WTC11 (cell line): ENCODE measurements at regions not wholly inside any gene's neighbourhood (a gene's known extent, or its start where the extent isn't known, plus 50 kb on each side); places are given as distances from the start of the nearest gene placed in this dataset.
"Not testable (repeated sequence)": the region's sequence is repeated elsewhere in the genome, so short reads cannot be mapped to it uniquely, and the experiment has no call there.

Experiments
- ATAC-seq: fragments of 200-7000 bp; cut with Tn5 transposase; 2 replicates; pipeline ENCODE4 v1.10.0; 2021; ENCODE audit warnings: mild to moderate bottlenecking, moderate library complexity
- CTCF ChIA-PET: fragments of 300-600 bp; sonication (Branson Sonifier 250); formaldehyde crosslinking; loops from one replicate; lab custom pipeline; 2021; ENCODE audit warnings: antibody characterized with exemption; lab: Charles Lee
- POLR2A ChIA-PET: fragments of 350-600 bp; sonication (Branson Sonifier 250); formaldehyde crosslinking; loops from one replicate; lab custom pipeline; 2021; ENCODE audit warnings: antibody characterized with exemption; lab: Charles Lee
- DNase-seq: peaks from one replicate; pipeline ENCODE4 v3.0.0; 2021; ENCODE audit warnings: low spot score
- H3K27ac Mint-ChIP-seq: 2 replicates; pipeline ENCODE4 v1.8.0; 2021; ENCODE audit warnings: mixed read lengths
- H3K27me3 Mint-ChIP-seq: 2 replicates; pipeline ENCODE4 v1.8.0; 2021; ENCODE audit warnings: low read depth, mild to moderate bottlenecking, moderate library complexity, mixed read lengths
- H3K36me3 Mint-ChIP-seq: 2 replicates; pipeline ENCODE4 v1.8.0; 2021; ENCODE audit warnings: mixed read lengths
- H3K4me1 Mint-ChIP-seq: 2 replicates; pipeline ENCODE4 v1.8.0; 2022; ENCODE audit warnings: mixed read lengths
- H3K4me3 Mint-ChIP-seq: 2 replicates; pipeline ENCODE4 v1.8.0; 2021; ENCODE audit warnings: mild to moderate bottlenecking, moderate library complexity, mixed read lengths
- H3K9me3 Mint-ChIP-seq: 2 replicates; pipeline ENCODE4 v1.8.0; 2021; ENCODE audit warnings: mixed read lengths

GRCh38 chr21:9914135-9914534 lies 607.2 kb upstream of the TPTE start:
- CTCF ChIA-PET, H3K4me3 Mint-ChIP-seq, H3K27ac Mint-ChIP-seq, DNase-seq, POLR2A ChIA-PET, H3K27me3 Mint-ChIP-seq, H3K4me1 Mint-ChIP-seq, ATAC-seq: not testable (repeated sequence)
- H3K9me3 Mint-ChIP-seq = peaks cover 69% of the 10 kb centered on the region
- peaks cover 53% of the 10 kb centered on the region for H3K36me3 Mint-ChIP-seq

DNA sequence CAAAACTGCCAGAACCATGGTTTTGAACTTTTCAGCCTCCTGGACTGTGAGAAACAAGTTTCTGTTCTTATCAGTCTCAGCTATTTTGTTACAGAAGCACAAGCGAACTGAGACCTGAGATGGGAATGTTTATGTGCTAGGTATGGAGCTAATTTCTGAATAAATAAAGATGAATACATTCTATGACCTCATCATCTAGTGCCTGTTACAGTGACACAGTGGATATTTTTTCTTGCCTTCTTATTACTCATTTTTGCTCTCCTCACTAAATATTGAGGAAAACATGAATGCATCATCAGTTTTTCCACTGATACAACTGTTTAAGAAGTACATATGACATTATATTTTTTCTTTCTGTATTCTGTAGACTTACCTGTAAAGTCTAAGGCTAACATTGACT lies 601.9 kb upstream of the TPTE start:
- CTCF ChIA-PET, H3K4me3 Mint-ChIP-seq, POLR2A ChIA-PET, H3K27ac Mint-ChIP-seq, DNase-seq, ATAC-seq, H3K27me3 Mint-ChIP-seq, H3K4me1 Mint-ChIP-seq: not testable (repeated sequence)
- Mint-ChIP-seq H3K9me3 (peaks cover 54% of the 10 kb centered on the region), H3K36me3 (peaks cover 45% of the 10 kb centered on the region)

- H3K9me3 Mint-ChIP-seq = peaks cover 74% of the 10 kb centered on the region
- ATAC-seq, H3K4me1 Mint-ChIP-seq, DNase-seq, POLR2A ChIA-PET, H3K27ac Mint-ChIP-seq, CTCF ChIA-PET, H3K4me3 Mint-ChIP-seq: not testable (repeated sequence)
- peaks cover 24% of the 10 kb centered on the region for H3K27me3 Mint-ChIP-seq
- H3K36me3 Mint-ChIP-seq = peaks cover 61% of the 10 kb centered on the region
These were observed 577.7 kb upstream of the TPTE start for GRCh38 chr21:9943639-9944038.

- not testable (repeated sequence) for H3K27ac Mint-ChIP-seq
These were observed 575.3 kb upstream of the TPTE start for GRCh38 chr21:9946057-9946456.

GRCh38 chr21:9949510-9950289 lies 571.7 kb upstream of the TPTE start:
- H3K4me3 Mint-ChIP-seq, ATAC-seq, POLR2A ChIA-PET, H3K27ac Mint-ChIP-seq, DNase-seq, CTCF ChIA-PET, H3K4me1 Mint-ChIP-seq: not testable (repeated sequence)
- Mint-ChIP-seq H3K36me3 (peaks cover 64% of the 10 kb centered on the region), H3K9me3 (peaks cover 64% of the 10 kb centered on the region), H3K27me3 (peaks cover 11% of the 10 kb centered on the region)

More at GRCh38 chr21:9946057-9946456, 575.3 kb upstream of the TPTE start:
- DNase-seq, H3K4me1 Mint-ChIP-seq, CTCF ChIA-PET, H3K4me3 Mint-ChIP-seq, POLR2A ChIA-PET, ATAC-seq: not testable (repeated sequence)
- H3K9me3 Mint-ChIP-seq = peaks cover 89% of the 10 kb centered on the region
- peaks cover 73% of the 10 kb centered on the region for H3K36me3 Mint-ChIP-seq
- H3K27me3 Mint-ChIP-seq = peaks cover 27% of the 10 kb centered on the region

GRCh38 chr21:9950363-9950762 lies 571.0 kb upstream of the TPTE start:
- POLR2A ChIA-PET, H3K4me3 Mint-ChIP-seq, ATAC-seq, DNase-seq, H3K27me3 Mint-ChIP-seq, H3K27ac Mint-ChIP-seq, CTCF ChIA-PET, H3K4me1 Mint-ChIP-seq: not testable (repeated sequence)
- Mint-ChIP-seq H3K36me3 (peaks cover 57% of the 10 kb centered on the region), H3K9me3 (peaks cover 57% of the 10 kb centered on the region)

DNA sequence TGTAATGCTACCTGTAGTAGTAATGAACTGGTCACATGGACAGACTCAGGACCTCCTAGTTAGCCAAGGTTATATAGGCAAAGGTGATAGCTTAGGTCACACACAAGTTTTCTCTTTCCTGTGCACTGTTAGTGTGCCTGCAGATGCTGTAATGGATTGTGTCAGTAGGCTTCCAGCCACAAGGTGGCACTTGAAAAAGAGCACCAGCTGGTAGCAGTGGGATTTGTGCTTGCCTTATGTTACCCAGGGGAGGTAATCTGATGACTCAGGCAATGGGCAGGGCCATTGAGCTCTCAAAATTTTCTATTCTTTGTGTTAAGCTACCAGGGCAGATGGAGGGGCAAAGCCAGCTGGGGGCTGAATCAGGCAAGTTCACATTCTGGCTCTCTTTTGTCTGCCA lies 562.6 kb upstream of the TPTE start:
- H3K4me3 Mint-ChIP-seq, H3K4me1 Mint-ChIP-seq, POLR2A ChIA-PET, CTCF ChIA-PET, ATAC-seq, H3K27me3 Mint-ChIP-seq, H3K27ac Mint-ChIP-seq, DNase-seq: not testable (repeated sequence)
- Mint-ChIP-seq H3K36me3 (peaks cover 23% of the 10 kb centered on the region), H3K9me3 (peaks cover 27% of the 10 kb centered on the region)

GRCh38 chr21:9959220-9959964 lies 562.0 kb upstream of the TPTE start:
- DNase-seq, CTCF ChIA-PET, ATAC-seq: not testable (repeated sequence)

DNA sequence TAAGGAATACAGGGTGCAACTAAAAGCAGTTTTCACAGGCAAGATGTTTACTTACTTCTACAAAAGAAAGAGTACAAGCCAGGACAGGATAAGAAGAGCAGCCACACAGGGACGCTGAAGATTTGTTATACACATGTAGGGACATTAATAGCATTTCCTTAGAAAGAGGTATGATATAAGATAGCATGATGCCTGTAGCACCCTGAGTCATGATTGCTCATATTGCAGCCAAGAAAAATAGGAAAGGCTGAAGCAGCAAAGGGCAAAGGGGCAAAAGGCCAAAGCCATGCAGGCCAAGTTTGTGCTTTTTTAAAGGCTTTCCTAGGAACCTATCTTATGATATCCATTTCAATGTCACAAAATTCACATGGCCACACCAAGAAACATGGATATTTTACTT lies 552.0 kb upstream of the TPTE start:
- H3K27ac Mint-ChIP-seq, CTCF ChIA-PET, POLR2A ChIA-PET, H3K4me3 Mint-ChIP-seq, DNase-seq, ATAC-seq, H3K27me3 Mint-ChIP-seq, H3K4me1 Mint-ChIP-seq: not testable (repeated sequence)
- Mint-ChIP-seq H3K36me3 (peaks cover 43% of the 10 kb centered on the region), H3K9me3 (peaks cover 56% of the 10 kb centered on the region)

More at GRCh38 chr21:9959220-9959964, 562.0 kb upstream of the TPTE start:
- POLR2A ChIA-PET, H3K27ac Mint-ChIP-seq, H3K27me3 Mint-ChIP-seq, H3K4me3 Mint-ChIP-seq, H3K4me1 Mint-ChIP-seq: not testable (repeated sequence)
- Mint-ChIP-seq H3K36me3 (peaks cover 23% of the 10 kb centered on the region), H3K9me3 (peaks cover 32% of the 10 kb centered on the region)

GRCh38 chr21:9972018-9972417 lies 549.4 kb upstream of the TPTE start:
- H3K27ac Mint-ChIP-seq, ATAC-seq, H3K4me1 Mint-ChIP-seq, H3K27me3 Mint-ChIP-seq, H3K4me3 Mint-ChIP-seq, DNase-seq, CTCF ChIA-PET, POLR2A ChIA-PET: not testable (repeated sequence)
- Mint-ChIP-seq H3K36me3 (peaks cover 36% of the 10 kb centered on the region), H3K9me3 (peaks cover 45% of the 10 kb centered on the region)

DNA sequence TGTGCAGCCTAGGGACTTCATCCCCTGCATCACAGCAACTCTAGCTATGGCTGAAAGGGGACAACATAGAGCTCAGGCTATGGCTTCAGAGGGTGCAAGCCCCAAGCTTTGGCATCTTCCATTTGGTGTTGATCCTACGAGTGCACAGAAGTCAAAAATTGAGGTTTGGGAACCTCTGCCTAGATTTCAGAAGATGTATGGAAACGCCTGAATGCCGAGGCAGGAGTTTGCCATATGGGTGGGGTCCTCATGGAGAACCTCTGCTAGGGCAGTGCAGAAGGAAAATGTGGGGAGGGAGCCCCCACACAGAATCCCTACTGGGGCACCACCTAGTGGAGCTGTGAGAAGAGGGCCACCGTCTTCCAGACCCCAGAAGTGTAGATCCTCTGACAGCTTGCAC lies 543.0 kb upstream of the TPTE start:
- Mint-ChIP-seq H3K27me3 (peaks cover 13% of the 10 kb centered on the region), H3K36me3 (peaks cover 50% of the 10 kb centered on the region), H3K9me3 (peaks cover 63% of the 10 kb centered on the region)
- CTCF ChIA-PET, ATAC-seq, H3K4me1 Mint-ChIP-seq, H3K4me3 Mint-ChIP-seq, H3K27ac Mint-ChIP-seq, POLR2A ChIA-PET, DNase-seq: not testable (repeated sequence)

DNA sequence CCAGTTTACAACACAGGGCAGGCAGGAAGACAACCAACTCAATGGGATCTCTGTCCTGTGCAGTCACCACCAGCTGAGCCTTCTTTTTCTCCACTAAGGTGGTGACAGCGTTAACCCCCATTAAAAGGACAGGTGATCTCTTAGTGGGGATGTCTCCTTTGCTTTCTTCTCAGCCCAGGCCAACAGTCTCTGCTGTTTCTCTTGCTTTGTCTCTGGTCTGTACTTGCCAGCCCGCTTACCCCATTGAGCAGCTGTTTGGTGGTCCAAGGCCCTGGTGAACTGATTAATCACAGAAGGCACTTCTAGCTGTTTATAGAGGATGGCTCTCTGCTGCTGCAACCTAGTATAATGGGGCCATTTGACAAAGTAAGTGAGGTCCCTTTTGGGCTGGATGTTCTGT lies 523.9 kb upstream of the TPTE start:
- ATAC-seq, CTCF ChIA-PET, H3K4me1 Mint-ChIP-seq, H3K27ac Mint-ChIP-seq, H3K27me3 Mint-ChIP-seq, POLR2A ChIA-PET, H3K4me3 Mint-ChIP-seq, DNase-seq: not testable (repeated sequence)
- H3K9me3 Mint-ChIP-seq = peaks cover 41% of the 10 kb centered on the region
- peaks cover 32% of the 10 kb centered on the region for H3K36me3 Mint-ChIP-seq
